Tibial nerve (tissue), 4 donors: ENCODE measurements at regions not wholly inside any gene's neighbourhood (a gene's known extent, or its start where the extent isn't known, plus 50 kb on each side); places are given as distances from the start of the nearest gene placed in this dataset.

Experiments used
- DNase-seq, 2 donors: peaks; one replicate each; pipeline ENCODE4 v3.0.0-alpha.2; 2019; ENCODE audit warnings: low spot score in 2 of 2
- H3K27ac ChIP-seq, 4 donors: fragments of 200-600 bp; sonication (generic) in 3 of 4; one replicate each; pipeline ENCODE4 v1.5.1; 2017 to 2019; ENCODE audit warnings: mild to moderate bottlenecking in 1 of 4
- H3K27me3 ChIP-seq, 2 donors: fragments of 200-600 bp; sonication (generic) in 1 of 2; one replicate each; pipeline versions ENCODE4 v1.5.1 to v1.6.0; 2017 to 2019
- H3K36me3 ChIP-seq, 3 donors: fragments of 200-600 bp; sonication (generic); one replicate each; pipeline ENCODE4 v1.5.1; 2018 to 2019
- H3K4me1 ChIP-seq, 4 donors: fragments of 200-600 bp; sonication (generic) in 3 of 4; one replicate each; pipeline ENCODE4 v1.5.1; 2017 to 2019
- H3K4me3 ChIP-seq, 4 donors: fragments of 200-600 bp; sonication (generic) in 3 of 4; one replicate each; pipeline ENCODE4 v1.5.1; 2017 to 2019; ENCODE audit warnings: mild to moderate bottlenecking in 1 of 4, moderate library complexity in 1 of 4
- H3K9me3 ChIP-seq, 4 donors: fragments of 200-600 bp; sonication (generic) in 3 of 4; one replicate each; pipeline ENCODE4 v1.5.1; 2017 to 2019
- CTCF ChIP-seq, 5 experiments: fragments of 200-600 bp in 3 of 5; fragments of 450-650 bp in 2 of 5; sonication (generic) in 3 of 5; IDR thresholded peaks; one replicate each; pipeline ENCODE4 v1.5.1; 2016 to 2019; ENCODE audit warnings: antibody characterized with exemption in 5 of 5, mild to moderate bottlenecking in 3 of 5, moderate library complexity in 2 of 5
- EP300 ChIP-seq, 2 donors: sonication (generic); formaldehyde crosslinking; IDR thresholded peaks; one replicate each; pipeline ENCODE4 v1.6.1; 2017; ENCODE audit warnings: antibody characterized with exemption in 2 of 2, mild to moderate bottlenecking in 1 of 2
- POLR2A ChIP-seq, 2 donors: fragments of 450-650 bp; IDR thresholded peaks; one replicate each; pipeline ENCODE4 v1.6.1; 2017; ENCODE audit warnings: antibody characterized with exemption in 2 of 2, mild to moderate bottlenecking in 2 of 2, moderate library complexity in 2 of 2
- WGBS, 2 donors: methylation state at CpG; one replicate each; pipeline ENCODE4 v1.1.5; 2018; 5-methylcytosine and 5-hydroxymethylcytosine counted together

DNA sequence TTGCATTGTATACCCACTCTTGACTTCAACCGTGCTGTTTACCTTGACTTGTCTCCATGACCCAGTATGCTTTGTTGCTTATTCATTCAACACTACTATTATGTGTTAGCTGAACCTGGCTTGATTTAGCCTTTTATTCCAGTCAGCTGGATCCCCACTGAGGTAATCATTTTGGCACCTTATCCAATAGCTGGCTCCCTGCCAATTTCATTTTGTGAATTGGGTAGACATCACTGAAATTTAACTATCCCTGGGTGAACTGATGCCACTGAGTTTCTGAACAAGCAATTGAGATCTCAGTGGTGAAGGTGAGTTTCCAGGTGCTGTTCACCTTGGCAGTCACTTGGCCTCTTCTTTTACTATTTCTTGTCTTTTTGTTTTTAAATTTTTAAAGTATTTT is 584.3 kb downstream of the ADCYAP1 start:
- Histone ChIP-seq H3K36me3 (no peaks in the 10 kb centered on the region), H3K4me1 (no peaks in the 10 kb centered on the region), H3K27ac (no peak overlapping the region), H3K4me3 (no peak overlapping the region), H3K9me3 (peaks cover 0 to 3% (median 0%) of the 10 kb centered on the region in 4 donors), H3K27me3 (no peaks in the 10 kb centered on the region)
- DNase-seq: no peak
- TF ChIP-seq CTCF (IDR thresholded peaks at IDR 0.05): no peak
- no peak for TF ChIP-seq EP300 (IDR thresholded peaks at IDR 0.05)
- no peak for TF ChIP-seq POLR2A (IDR thresholded peaks at IDR 0.05)
- WGBS, 2 donors: 84 to 85% methylated on average over 1 of the region's 1 CpG

DNA sequence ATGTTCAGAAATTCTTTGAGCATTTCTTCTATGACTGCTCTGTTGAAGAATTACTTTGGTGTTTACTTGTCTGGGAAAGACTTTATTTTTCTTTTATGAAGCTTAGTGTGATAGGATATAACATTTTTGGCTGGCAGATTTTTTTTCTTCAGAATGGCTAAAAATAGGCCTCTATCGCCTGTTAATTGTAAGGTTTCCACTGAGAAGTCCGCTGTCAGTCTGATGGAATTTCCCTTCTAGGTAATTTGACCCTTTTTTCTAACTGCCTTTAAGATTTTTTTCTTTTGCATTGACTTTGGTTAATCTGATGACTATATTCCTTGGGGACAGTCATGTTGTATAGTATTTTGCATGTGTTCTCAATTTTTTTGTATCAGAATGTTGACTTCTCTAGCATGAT is 590.7 kb downstream of the ADCYAP1 start:
- Histone ChIP-seq H3K27ac (no peak overlapping the region), H3K4me1 (no peaks in the 10 kb centered on the region), H3K27me3 (no peaks in the 10 kb centered on the region), H3K36me3 (no peaks in the 10 kb centered on the region), H3K4me3 (no peak overlapping the region), H3K9me3 (peaks cover 0 to 6% (median 0%) of the 10 kb centered on the region in 4 donors)
- DNase-seq: no peak
- WGBS, 2 donors: 88 to 89% methylated on average over 2 of the region's 2 CpGs
- TF ChIP-seq CTCF (IDR thresholded peaks at IDR 0.05) (no peak), EP300 (IDR thresholded peaks at IDR 0.05) (no peak), POLR2A (IDR thresholded peaks at IDR 0.05) (no peak)

GRCh38 chr18:1496096-1496495 is 591.4 kb downstream of the ADCYAP1 start:
- H3K4me3 ChIP-seq: no peak overlapping the region
- no peak for DNase-seq
- H3K36me3 ChIP-seq: no peaks in the 10 kb centered on the region
- H3K27ac ChIP-seq: no peak overlapping the region
- TF ChIP-seq CTCF (IDR thresholded peaks at IDR 0.05) (no peak), POLR2A (IDR thresholded peaks at IDR 0.05) (no peak), EP300 (IDR thresholded peaks at IDR 0.05) (no peak)
- 78% methylated on average over 4 of the region's 4 CpGs for WGBS, 2 donors
- peaks cover 0 to 6% (median 0%) of the 10 kb centered on the region in 4 donors for H3K9me3 ChIP-seq
- H3K4me1 ChIP-seq: no peaks in the 10 kb centered on the region
- H3K27me3 ChIP-seq: no peaks in the 10 kb centered on the region

- 77 to 94% methylated on average over 1 of the region's 1 CpG for WGBS, 2 donors
Observed at GRCh38 chr18:1498216-1498615, 593.5 kb downstream of the ADCYAP1 start.

GRCh38 chr18:1499265-1499664 is 594.6 kb downstream of the ADCYAP1 start:
- no peak for DNase-seq
- Histone ChIP-seq H3K27me3 (no peaks in the 10 kb centered on the region), H3K4me3 (no peak overlapping the region), H3K4me1 (no peaks in the 10 kb centered on the region), H3K9me3 (peaks cover 0 to 3% (median 0%) of the 10 kb centered on the region in 4 donors), H3K27ac (no peak overlapping the region), H3K36me3 (no peaks in the 10 kb centered on the region)
- no peak for TF ChIP-seq EP300 (IDR thresholded peaks at IDR 0.05)
- no peak for TF ChIP-seq POLR2A (IDR thresholded peaks at IDR 0.05)
- no peak for TF ChIP-seq CTCF (IDR thresholded peaks at IDR 0.05)

More at GRCh38 chr18:1498216-1498615, 593.5 kb downstream of the ADCYAP1 start:
- Histone ChIP-seq H3K27ac (no peak overlapping the region), H3K4me1 (no peaks in the 10 kb centered on the region), H3K9me3 (peaks cover 0 to 6% (median 0%) of the 10 kb centered on the region in 4 donors), H3K27me3 (no peaks in the 10 kb centered on the region), H3K36me3 (no peaks in the 10 kb centered on the region), H3K4me3 (no peak overlapping the region)
- TF ChIP-seq CTCF (IDR thresholded peaks at IDR 0.05) (no peak), EP300 (IDR thresholded peaks at IDR 0.05) (no peak), POLR2A (IDR thresholded peaks at IDR 0.05) (no peak)
- no peak for DNase-seq
